SKM-1 (cell line): ENCODE measurements at regions not wholly inside any gene's neighbourhood (a gene's known extent, or its start where the extent isn't known, plus 50 kb on each side); places are given as distances from the start of the nearest gene placed in this dataset.

Experiments
- DNase-seq: peaks from one replicate; lab custom pipeline; 2025; ENCODE audit not compliant: unreplicated experiment; lab: John Stamatoyannopoulos, UW

DNA sequence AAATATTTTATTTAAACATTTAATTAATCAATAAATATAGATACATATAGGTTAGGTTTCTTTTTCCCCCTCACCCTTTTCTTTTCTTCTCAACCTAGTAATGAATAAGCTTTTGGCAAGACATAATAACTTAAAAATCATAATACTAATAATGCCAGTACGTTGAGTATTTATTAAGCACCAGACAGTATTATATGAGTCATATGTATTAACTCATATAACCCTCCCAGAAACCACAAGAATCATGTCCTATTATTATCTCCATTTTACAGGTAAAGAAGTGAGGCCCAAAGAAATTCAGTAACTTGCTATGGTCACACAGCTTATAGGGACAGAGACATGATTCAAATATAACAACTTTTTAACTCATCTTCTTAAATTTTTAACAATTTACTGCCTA lies 834.5 kb upstream of the ADGRL2 start:
- no peak for DNase-seq

DNA sequence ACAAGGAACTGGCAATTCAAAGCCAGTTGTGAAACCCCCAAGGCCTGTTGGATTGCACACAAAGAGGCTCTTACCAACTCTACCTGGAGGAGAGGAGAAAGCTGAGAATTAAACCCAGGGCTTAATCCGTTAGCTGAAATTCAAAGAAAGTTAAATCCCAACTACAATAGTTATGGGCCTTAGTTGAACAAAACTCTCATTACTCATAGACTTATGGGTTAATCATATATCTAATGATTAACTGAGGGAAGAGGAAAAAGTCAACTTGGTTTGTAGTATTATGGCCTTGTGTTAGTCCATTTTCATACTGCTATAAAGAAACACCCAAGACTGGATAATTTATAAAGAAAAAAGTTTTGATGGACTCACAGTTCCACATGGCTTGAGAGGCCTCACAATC lies 838.2 kb upstream of the ADGRL2 start:
- DNase-seq: no peak

DNA sequence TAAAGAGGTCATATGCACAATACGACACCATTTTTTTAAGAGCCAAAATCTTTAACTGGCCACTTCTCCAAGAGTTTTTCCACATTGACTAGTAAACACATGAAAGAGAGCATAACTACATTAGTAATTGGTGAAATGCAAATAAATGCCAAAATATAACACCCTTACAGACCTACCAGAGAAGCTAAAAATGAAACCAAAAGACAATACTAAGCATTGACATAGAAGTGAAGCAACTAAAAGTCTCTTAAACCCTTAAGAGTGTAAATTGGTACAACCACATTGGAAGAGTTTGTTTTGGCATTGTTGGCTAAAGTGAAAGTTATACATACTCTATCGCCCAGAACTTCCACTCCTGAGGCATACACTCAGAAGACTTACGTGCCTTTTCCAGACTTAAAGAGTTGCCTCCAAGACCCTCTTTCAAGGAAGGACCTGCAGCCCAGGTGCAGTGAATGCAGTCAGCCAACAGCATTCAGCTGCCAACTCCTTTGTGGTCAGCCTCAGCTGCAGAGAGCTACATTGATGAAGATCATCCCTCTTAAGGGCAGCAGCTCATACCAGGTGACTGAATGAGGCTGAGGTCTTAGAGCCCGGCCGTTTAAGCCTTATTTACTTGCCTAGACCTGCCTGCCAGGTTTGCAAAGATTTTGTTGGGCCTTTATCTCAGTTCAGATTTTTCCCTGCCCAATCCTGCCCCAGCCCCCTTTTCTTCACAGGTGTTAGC lies 839.1 kb upstream of the ADGRL2 start:
- no peak for DNase-seq

GRCh38 chr1:80933346-80933745 lies 867.4 kb upstream of the ADGRL2 start:
- DNase-seq: no peak

DNA sequence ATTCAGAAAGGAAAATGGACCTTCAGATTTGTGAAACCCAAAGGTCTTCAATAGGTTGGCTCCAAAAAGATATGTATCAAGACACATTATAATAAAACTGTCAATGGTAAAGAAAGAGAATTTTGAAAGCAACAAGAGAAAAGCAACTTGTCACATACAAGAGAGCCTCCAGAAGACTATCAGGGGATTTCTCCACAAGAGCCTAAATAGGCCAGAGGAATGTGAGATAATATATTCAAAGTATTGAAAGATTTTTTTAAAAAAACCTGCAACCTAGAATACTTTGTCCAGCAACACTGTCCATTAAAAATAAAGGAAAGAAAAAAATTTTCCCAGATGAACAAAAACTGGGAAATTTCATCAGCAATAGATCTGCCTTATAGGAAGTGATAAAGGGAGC lies 869.6 kb upstream of the ADGRL2 start:
- DNase-seq: no peak

GRCh38 chr1:80929868-80930508 lies 870.7 kb upstream of the ADGRL2 start:
- no peak for DNase-seq

- no peak for DNase-seq
These were observed 874.2 kb upstream of the ADGRL2 start for GRCh38 chr1:80926531-80926930.

GRCh38 chr1:80925130-80925805 lies 875.5 kb upstream of the ADGRL2 start:
- DNase-seq: peak; percentile 29

DNA sequence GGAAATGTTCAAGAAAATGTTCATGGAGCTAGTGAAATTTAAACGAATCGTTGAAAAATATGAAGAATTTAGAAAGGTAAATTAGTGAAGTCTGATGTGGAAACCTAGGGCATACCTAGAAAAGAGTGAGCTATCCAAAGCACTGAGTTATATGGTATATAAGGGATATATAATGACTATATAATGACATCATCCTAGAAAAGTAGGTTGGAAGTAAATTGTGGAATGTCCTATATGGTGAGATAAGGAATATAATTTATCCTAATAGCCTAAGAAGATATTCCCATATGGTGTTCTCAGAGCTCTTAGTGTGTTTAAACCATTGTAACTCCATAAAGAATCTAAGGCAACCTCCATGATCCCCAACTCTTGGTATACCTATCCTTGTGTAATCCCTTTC lies 876.4 kb upstream of the ADGRL2 start:
- no peak for DNase-seq

GRCh38 chr1:80922906-80923305 lies 877.8 kb upstream of the ADGRL2 start:
- no peak for DNase-seq

DNA sequence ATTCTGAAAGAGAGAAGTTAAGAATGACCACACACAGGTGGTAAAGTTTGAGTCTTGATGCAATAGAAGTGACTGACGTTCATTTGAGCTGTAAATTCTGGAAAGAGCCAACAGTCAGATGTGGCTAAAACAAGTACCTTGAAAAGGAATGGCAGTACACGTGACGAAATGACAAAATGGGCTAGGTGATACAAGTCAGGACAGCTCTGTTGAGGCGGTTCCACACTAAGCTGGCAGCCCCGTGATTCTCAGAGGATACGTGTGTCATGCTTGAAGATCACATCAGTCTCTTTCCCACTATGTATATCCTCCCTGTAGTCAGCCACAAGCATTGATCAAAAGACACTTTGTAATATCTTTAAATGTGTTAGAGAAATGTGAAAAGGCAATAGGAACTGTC lies 881.3 kb upstream of the ADGRL2 start:
- no peak for DNase-seq

DNA sequence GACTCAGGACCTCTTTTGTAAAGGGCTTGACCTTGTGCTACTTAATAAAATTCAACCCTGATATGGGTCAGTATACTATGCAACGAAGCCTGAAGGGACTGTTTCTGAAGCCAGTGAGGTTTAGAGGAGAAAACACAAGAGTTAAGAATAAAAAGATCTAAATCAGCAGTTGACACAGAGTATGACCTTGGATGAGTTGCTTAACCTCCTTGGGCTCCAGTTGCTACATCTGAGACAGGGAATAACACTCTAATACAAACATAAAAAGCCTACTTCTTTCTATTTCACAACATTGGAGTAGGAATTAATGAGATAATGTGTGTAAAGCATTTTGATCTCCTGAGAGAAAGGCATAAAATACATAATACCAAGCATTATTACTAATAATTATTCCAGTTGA lies 882.4 kb upstream of the ADGRL2 start:
- DNase-seq: no peak

GRCh38 chr1:80917826-80918225 lies 882.9 kb upstream of the ADGRL2 start:
- DNase-seq: no peak

- DNase-seq: no peak
These were observed 883.5 kb upstream of the ADGRL2 start for GRCh38 chr1:80917225-80917624.

- no peak for DNase-seq
These were observed 885.2 kb upstream of the ADGRL2 start for GRCh38 chr1:80915491-80915890.

GRCh38 chr1:80910426-80910825 lies 890.3 kb upstream of the ADGRL2 start:
- DNase-seq: no peak

DNA sequence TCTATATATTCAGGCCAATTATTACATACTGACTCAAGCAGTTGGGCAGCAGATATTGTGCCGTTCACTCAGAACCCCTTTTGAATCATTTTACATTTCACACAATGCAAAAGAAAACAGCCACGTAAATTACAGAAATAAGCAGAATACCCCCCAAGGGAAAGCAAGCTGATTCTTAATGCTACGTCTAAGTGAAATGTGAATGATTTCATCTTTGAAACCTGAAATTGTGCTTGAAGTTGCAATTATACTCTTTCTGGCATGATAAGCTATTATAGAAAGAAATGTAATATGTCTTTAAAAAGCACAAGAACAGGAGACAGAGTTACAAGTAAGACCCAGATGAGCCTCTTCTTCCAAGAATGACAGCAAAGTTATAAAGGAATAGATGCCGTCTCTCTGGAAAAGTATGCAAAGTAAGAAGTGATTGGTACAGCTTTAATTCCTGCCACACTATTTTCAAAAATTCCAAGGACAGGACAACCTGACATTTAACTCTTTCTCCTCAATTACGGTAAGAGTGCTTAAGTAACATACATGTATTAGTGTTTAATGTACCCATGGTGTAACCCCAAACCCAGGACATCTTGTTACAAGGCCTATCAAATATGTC lies 891.5 kb upstream of the ADGRL2 start:
- no peak for DNase-seq

DNA sequence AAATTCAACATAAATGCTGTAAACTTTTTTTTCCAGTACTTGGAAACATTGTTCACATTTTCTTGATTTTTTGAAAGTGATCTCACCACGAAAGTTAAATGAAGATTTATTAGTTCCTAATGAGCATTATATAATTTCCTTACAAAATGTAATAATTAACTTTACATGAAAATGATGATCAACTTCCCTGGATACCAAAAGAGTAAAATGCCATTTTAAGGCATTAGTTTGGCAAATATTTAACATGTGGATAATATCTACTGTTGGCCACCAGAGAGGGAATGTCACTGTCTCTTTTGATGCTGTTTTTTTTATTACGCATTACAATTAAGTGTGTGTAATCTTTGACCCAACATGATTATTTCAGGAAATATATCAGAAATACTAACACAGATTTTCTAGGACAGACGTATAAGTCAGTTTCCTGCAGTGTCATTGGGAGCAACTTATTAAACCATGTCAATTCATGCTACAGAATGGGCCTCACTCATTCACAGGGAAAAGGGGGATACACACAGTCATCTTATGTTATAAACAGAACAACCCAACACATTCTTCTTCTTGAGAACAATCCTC lies 903.9 kb upstream of the ADGRL2 start:
- DNase-seq: no peak

DNA sequence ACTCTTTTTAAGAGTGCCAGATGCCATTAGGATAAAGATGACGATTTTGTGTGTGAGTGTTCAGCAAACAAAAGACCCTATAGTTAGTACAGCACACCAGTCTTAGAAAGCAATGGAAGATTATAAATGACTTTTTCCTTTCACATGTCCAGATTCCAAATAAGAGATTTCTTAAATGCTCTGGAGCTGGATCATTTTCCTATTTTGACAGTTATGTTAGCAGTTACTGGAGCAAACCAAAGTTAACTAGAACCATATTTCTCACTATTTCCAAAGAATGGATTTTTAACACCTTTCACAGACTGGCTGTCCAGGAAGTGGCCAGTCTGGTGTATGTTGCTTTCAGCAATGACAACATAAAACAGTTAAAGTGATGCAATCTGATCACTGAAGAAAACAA lies 905.8 kb upstream of the ADGRL2 start:
- no peak for DNase-seq

GRCh38 chr1:80893115-80893514 lies 907.6 kb upstream of the ADGRL2 start:
- no peak for DNase-seq

DNA sequence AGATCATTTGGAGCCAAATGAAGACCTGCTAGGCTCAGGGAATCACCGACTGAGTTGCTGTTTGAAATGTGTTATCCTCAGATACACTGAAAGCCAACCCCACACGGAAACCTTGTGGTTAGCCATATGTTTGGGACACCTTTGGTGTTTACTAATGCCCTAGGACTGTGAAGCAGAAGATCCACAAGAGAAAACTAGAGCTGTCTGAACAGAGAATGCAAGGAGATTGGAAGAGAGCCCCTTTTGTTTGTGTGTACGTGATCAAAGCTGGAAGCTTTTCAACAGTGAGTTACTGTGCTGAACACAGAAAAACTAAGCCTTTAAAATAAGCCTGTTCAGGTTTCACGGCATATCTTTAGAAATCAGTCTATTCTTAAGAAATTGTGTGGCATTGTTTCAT lies 908.2 kb upstream of the ADGRL2 start:
- DNase-seq: no peak

DNA sequence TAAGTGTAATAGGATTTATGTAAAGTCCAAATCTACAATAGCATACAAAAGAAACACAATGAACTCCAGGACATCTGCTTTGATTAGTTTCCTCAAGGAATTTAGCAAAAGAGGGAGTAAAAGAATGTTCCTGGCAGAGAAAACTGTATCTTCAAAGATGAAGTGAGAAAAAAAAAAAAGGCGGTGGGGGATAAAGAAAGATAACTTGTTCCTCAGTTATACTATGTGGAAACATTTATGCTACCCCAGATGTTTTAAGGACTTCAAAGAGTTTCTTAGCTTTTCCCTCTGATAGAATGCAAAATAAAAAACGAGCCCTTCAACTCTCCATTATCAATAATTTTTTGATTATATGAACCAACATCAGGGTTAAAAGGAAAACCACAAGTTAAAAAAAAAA lies 908.9 kb upstream of the ADGRL2 start:
- DNase-seq: no peak
